ENCODE measurements at regions not wholly inside any gene's neighbourhood (a gene's known extent, or its start where the extent isn't known, plus 50 kb on each side); places are given as distances from the start of the nearest gene placed in this dataset.

DNA sequence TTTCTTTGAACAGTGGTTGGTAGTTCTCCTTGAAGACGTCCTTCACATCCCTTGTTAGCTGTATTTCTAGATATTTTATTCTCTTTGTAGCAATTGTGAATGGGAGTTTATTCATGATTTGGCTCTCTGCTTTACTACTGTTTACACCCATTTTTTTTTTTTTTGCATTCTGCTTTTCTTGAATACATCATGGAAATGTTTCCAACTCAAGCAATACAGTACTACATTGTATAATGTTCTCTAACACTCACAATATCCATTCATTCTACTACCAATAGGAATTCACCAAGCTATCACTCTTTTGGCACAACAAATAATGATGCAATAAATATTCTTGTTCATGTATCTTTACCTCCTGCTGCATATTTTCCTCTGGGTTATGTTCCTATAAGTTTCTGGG, 801.7 kb downstream of the NTRK3 start:
- TF ChIP-seq, protein P1, sequence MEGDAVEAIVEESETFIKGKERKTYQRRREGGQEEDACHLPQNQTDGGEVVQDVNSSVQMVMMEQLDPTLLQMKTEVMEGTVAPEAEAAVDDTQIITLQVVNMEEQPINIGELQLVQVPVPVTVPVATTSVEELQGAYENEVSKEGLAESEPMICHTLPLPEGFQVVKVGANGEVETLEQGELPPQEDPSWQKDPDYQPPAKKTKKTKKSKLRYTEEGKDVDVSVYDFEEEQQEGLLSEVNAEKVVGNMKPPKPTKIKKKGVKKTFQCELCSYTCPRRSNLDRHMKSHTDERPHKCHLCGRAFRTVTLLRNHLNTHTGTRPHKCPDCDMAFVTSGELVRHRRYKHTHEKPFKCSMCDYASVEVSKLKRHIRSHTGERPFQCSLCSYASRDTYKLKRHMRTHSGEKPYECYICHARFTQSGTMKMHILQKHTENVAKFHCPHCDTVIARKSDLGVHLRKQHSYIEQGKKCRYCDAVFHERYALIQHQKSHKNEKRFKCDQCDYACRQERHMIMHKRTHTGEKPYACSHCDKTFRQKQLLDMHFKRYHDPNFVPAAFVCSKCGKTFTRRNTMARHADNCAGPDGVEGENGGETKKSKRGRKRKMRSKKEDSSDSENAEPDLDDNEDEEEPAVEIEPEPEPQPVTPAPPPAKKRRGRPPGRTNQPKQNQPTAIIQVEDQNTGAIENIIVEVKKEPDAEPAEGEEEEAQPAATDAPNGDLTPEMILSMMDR (conservative IDR thresholded peaks at IDR 0.05), result no peak
- no peaks in the 10 kb centered on the region for H3K27me3 ChIP-seq (ENCODE audit: control insufficient read depth, insufficient read depth, low read length, poor library complexity, severe bottlenecking)
- no peaks in the 10 kb centered on the region for H3K36me3 ChIP-seq (ENCODE audit: control insufficient read depth, insufficient read depth, low read length)
- H3K9ac ChIP-seq (ENCODE audit: extremely low read depth, low read length, poor library complexity, severe bottlenecking), result no peak overlapping the region
- no CpG with 5 or more reads among the region's 1 CpG for WGBS, 2 experiments (ENCODE audit: insufficient coverage in 1 of 2, insufficient read length in 1 of 2)
- H3K4me1 Mint-ChIP-seq, result no peaks in the 10 kb centered on the region
- H3K4me1 ChIP-seq (ENCODE audit: control insufficient read depth, insufficient read depth, low read length), result no peaks in the 10 kb centered on the region
- no peak overlapping the region for H3K27ac ChIP-seq (ENCODE audit: low read depth, low read length)
- H3K9me3 ChIP-seq (ENCODE audit: control insufficient read depth, low read length), result no peaks in the 10 kb centered on the region
- no peaks in the 10 kb centered on the region for H3K9me3 Mint-ChIP-seq
- no peaks in the 10 kb centered on the region for H3K27me3 Mint-ChIP-seq (ENCODE audit: insufficient read depth)
- no peaks in the 10 kb centered on the region for H3K36me3 Mint-ChIP-seq (ENCODE audit: low read depth)
- H3K27ac Mint-ChIP-seq, result no peak overlapping the region
- H3K4me3 Mint-ChIP-seq, result no peak overlapping the region
- H3K4me3 ChIP-seq (ENCODE audit: low read length), result no peak overlapping the region
- DNase-seq, result no peak

DNA sequence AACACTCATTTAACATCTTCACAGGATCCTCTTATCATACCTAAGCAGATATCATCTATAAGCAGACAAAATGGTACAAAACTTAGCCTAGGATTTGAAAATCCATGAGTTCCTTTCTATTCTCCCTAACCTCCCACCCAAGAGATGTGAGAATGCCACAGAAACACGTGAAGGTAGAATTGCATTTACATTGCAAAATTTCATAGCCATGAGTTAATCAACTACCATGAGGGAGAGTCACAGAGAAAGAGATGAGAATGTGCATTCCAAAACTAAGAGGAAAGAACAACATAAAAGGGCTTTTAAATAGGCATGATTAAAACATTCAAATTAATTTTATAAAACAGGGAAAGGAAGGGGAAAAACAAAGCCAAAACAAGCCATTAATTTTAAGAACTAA, 806.2 kb downstream of the NTRK3 start:
- H3K9ac ChIP-seq (ENCODE audit: extremely low read depth, low read length, poor library complexity, severe bottlenecking), result no peak overlapping the region
- no peak overlapping the region for H3K4me3 ChIP-seq (ENCODE audit: low read length)
- Mint-ChIP-seq H3K27me3 (ENCODE audit: insufficient read depth) (no peaks in the 10 kb centered on the region), H3K27ac (no peak overlapping the region), H3K4me1 (no peaks in the 10 kb centered on the region), H3K9me3 (no peaks in the 10 kb centered on the region), H3K4me3 (no peak overlapping the region), H3K36me3 (ENCODE audit: low read depth) (no peaks in the 10 kb centered on the region)
- no peaks in the 10 kb centered on the region for H3K36me3 ChIP-seq (ENCODE audit: control insufficient read depth, insufficient read depth, low read length)
- DNase-seq, result no peak
- H3K27me3 ChIP-seq (ENCODE audit: control insufficient read depth, insufficient read depth, low read length, poor library complexity, severe bottlenecking), result no peaks in the 10 kb centered on the region
- TF ChIP-seq, protein P1 (conservative IDR thresholded peaks at IDR 0.05), result no peak
- H3K9me3 ChIP-seq (ENCODE audit: control insufficient read depth, low read length), result no peaks in the 10 kb centered on the region
- no peaks in the 10 kb centered on the region for H3K4me1 ChIP-seq (ENCODE audit: control insufficient read depth, insufficient read depth, low read length)
- no peak overlapping the region for H3K27ac ChIP-seq (ENCODE audit: low read depth, low read length)
- 38% methylated on average over 1 of the region's 1 CpG; no CpG with 5 or more reads in 1 of the 2 experiments for WGBS, 2 experiments (ENCODE audit: insufficient coverage in 1 of 2, insufficient read length in 1 of 2)

DNA sequence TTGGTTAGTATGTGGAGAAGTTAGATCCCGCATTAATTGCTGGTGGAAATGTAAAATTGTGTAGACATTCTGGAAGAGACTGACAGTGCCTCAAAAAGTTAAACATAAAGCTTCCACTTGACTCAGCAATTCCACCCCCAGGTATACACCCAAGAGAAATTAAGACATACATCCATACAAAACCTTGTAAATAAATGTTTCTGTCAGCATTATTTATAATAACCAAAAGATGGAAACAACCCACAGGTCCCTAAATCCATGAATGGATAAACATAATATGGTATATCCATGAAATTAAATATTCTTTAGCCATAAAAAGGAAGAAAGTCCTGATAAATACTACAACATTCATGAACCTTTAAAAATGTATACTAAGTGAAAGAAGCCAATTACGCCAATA, 817.4 kb downstream of the NTRK3 start:
- Histone ChIP-seq H3K36me3 (ENCODE audit: control insufficient read depth, insufficient read depth, low read length) (no peaks in the 10 kb centered on the region), H3K4me1 (ENCODE audit: control insufficient read depth, insufficient read depth, low read length) (no peaks in the 10 kb centered on the region), H3K4me3 (ENCODE audit: low read length) (no peak overlapping the region), H3K27ac (ENCODE audit: low read depth, low read length) (no peak overlapping the region), H3K9ac (ENCODE audit: extremely low read depth, low read length, poor library complexity, severe bottlenecking) (no peak overlapping the region), H3K27me3 (ENCODE audit: control insufficient read depth, insufficient read depth, low read length, poor library complexity, severe bottlenecking) (no peaks in the 10 kb centered on the region), H3K9me3 (ENCODE audit: control insufficient read depth, low read length) (no peaks in the 10 kb centered on the region)
- 91% methylated on average over 2 of the region's 2 CpGs; no CpG with 5 or more reads in 1 of the 2 experiments for WGBS, 2 experiments (ENCODE audit: insufficient coverage in 1 of 2, insufficient read length in 1 of 2)
- TF ChIP-seq, protein P1 (conservative IDR thresholded peaks at IDR 0.05), result no peak
- Mint-ChIP-seq H3K36me3 (ENCODE audit: low read depth) (no peaks in the 10 kb centered on the region), H3K4me1 (peaks cover 4% of the 10 kb centered on the region), H3K27me3 (ENCODE audit: insufficient read depth) (no peaks in the 10 kb centered on the region), H3K4me3 (no peak overlapping the region), H3K27ac (no peak overlapping the region), H3K9me3 (peaks cover 2% of the 10 kb centered on the region)
- DNase-seq, result no peak

All from endodermal cell (in vitro differentiated cells).